Neural cell (in vitro differentiated cells): ENCODE measurements at regions not wholly inside any gene's neighbourhood (a gene's known extent, or its start where the extent isn't known, plus 50 kb on each side); places are given as distances from the start of the nearest gene placed in this dataset.

ENCODE experiments used
- H2AFZ ChIP-seq: fragments of 200-600, 300-800 bp; sonication (generic), shearing (Covaris generic); 2 replicates; pipeline ENCODE4 v1.6.0; 2014; ENCODE audit warnings: low read depth, mild to moderate bottlenecking, antibody characterized with exemption, low read length, moderate library complexity
- H3F3A ChIP-seq: fragments of 200-600 bp; shearing (Covaris generic); 2 replicates; pipeline ENCODE4 v1.6.1; 2016; ENCODE audit warnings: mild to moderate bottlenecking, moderate library complexity, mixed read lengths, antibody characterized with exemption, low read length; ENCODE audit not compliant: insufficient read depth, poor library complexity, severe bottlenecking
- H3K27ac ChIP-seq: fragments of 200-600, 300-800 bp; sonication (generic), shearing (Covaris generic); 2 replicates; pipeline ENCODE4 v1.5.1; 2014; ENCODE audit warnings: mild to moderate bottlenecking, low read length, moderate library complexity
- H3K27me3 ChIP-seq: fragments of 300-800, 200-600 bp; sonication (generic), shearing (Covaris generic); 2 replicates; pipeline ENCODE4 v1.6.0; 2014; ENCODE audit warnings: mild to moderate bottlenecking, low read depth, low read length, moderate library complexity; ENCODE audit not compliant: insufficient read depth
- H3K36me3 ChIP-seq: fragments of 300-800, 200-600 bp; sonication (generic), shearing (Covaris generic); 2 replicates; pipeline ENCODE4 v1.5.1; 2014; ENCODE audit warnings: mild to moderate bottlenecking, antibody characterized with exemption, low read length, moderate library complexity; ENCODE audit not compliant: insufficient read depth
- H3K4me2 ChIP-seq: fragments of 300-800, 200-600 bp; sonication (generic), shearing (Covaris generic); 2 replicates; pipeline ENCODE4 v1.6.0; 2014; ENCODE audit warnings: mild to moderate bottlenecking, low read length
- H3K4me3 ChIP-seq: fragments of 300-800, 200-600 bp; sonication (generic), shearing (Covaris generic); 2 replicates; pipeline ENCODE4 v1.5.1; 2014; ENCODE audit warnings: mild to moderate bottlenecking, low read length, moderate library complexity
- H3K79me2 ChIP-seq: fragments of 200-600 bp; shearing (Covaris generic); replicated peaks from 2 replicates; pipeline ENCODE4 v1.6.0; 2014; ENCODE audit warnings: mild to moderate bottlenecking, low read length, moderate library complexity; ENCODE audit not compliant: insufficient read depth
- H3K9ac ChIP-seq: fragments of 300-800, 200-600 bp; sonication (generic), shearing (Covaris generic); 2 replicates; pipeline ENCODE4 v1.6.1; 2016; ENCODE audit warnings: mild to moderate bottlenecking, low read length, mixed read lengths
- H3K9me2 ChIP-seq: fragments of 200-600 bp; shearing (Covaris generic); 2 replicates; pipeline ENCODE4 v1.6.1; 2016; ENCODE audit warnings: mild to moderate bottlenecking, low read length, mixed read lengths; ENCODE audit not compliant: insufficient read depth
- H3K9me3 ChIP-seq: fragments of 200-600, 300-800 bp; sonication (generic), shearing (Covaris generic); 2 replicates; pipeline ENCODE4 v1.6.1; 2016; ENCODE audit warnings: mild to moderate bottlenecking, mixed run types, low read length, moderate library complexity, mixed read lengths
- H4K20me1 ChIP-seq: fragments of 200-600 bp; shearing (Covaris generic); 2 replicates; pipeline ENCODE4 v1.6.1; 2016; ENCODE audit warnings: mild to moderate bottlenecking, mixed run types; ENCODE audit not compliant: insufficient read depth
- EP300 ChIP-seq: fragments of 450-650 bp; conservative IDR thresholded peaks from 2 replicates; pipeline ENCODE4 v1.6.1; 2014; ENCODE audit warnings: antibody characterized with exemption, mild to moderate bottlenecking, moderate library complexity; ENCODE audit not compliant: poor library complexity, severe bottlenecking
- EZH2 ChIP-seq: fragments of 200-600, 300-800 bp; shearing (Covaris generic), sonication (generic); IDR thresholded peaks from 2 replicates; pipeline ENCODE4 v1.6.1; 2014; ENCODE audit warnings: antibody characterized with exemption, low read length, borderline replicate concordance, mild to moderate bottlenecking; ENCODE audit not compliant: insufficient read depth, poor library complexity, severe bottlenecking
- MXI1 ChIP-seq: fragments of 450-650 bp; conservative IDR thresholded peaks from 2 replicates; pipeline ENCODE4 v1.6.1; 2014; ENCODE audit warnings: antibody characterized with exemption, mild to moderate bottlenecking; ENCODE audit not compliant: poor library complexity, severe bottlenecking
- POLR2AphosphoS5 ChIP-seq: IDR thresholded peaks from 2 replicates; pipeline ENCODE4 v1.6.1; 2012
- RAD21 ChIP-seq: fragments of 450-650 bp; conservative IDR thresholded peaks from 2 replicates; pipeline ENCODE4 v1.6.1; 2014; ENCODE audit warnings: antibody characterized with exemption, mild to moderate bottlenecking, moderate library complexity
- SMC3 ChIP-seq: fragments of 450-650 bp; conservative IDR thresholded peaks from 2 replicates; pipeline ENCODE4 v1.6.1; 2014; ENCODE audit warnings: antibody characterized with exemption, mild to moderate bottlenecking, moderate library complexity; ENCODE audit not compliant: poor library complexity
- TAF1 ChIP-seq: IDR thresholded peaks from 2 replicates; pipeline ENCODE4 v1.6.1; 2012; ENCODE audit warnings: low read depth
- TF ChIP-seq, protein P1 (sequence below): IDR thresholded peaks from 2 replicates; pipeline ENCODE4 v1.6.1; 2012; ENCODE audit warnings: borderline replicate concordance
- TF ChIP-seq, protein P2 (sequence below): fragments of 450-650 bp; IDR thresholded peaks from 2 replicates; pipeline ENCODE4 v1.5.1; 2014; ENCODE audit warnings: antibody characterized with exemption, mild to moderate bottlenecking, moderate library complexity; ENCODE audit not compliant: poor library complexity, severe bottlenecking

DNA sequence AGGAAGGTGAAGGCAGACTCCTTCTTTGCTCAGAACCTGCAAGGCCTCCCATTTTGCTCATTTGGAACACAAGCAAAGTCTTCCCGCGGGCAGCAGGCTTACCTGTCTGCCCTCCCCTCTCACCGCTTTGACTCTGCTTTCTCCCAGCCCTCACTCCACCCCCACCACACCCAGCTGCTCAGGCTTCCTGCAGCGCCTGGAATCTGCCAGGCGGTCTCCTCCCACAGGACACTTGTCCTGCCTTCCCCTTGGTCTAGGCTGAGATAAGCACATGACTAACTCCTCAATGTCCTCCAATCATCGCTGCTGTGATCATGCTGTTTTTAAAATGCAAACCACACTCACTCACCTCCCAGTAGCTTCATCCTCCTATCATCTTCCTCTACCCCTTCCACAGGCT, 430.0 kb downstream of the ZNF516 start:
- peaks cover under 1% of the 10 kb centered on the region for H3K9me3 ChIP-seq
- no peak overlapping the region for H3K4me3 ChIP-seq
- H3K27ac ChIP-seq, result no peak overlapping the region
- no peak overlapping the region for H3K4me2 ChIP-seq
- no peaks in the 10 kb centered on the region for H3K27me3 ChIP-seq
- no peaks in the 10 kb centered on the region for H3K9me2 ChIP-seq
- H4K20me1 ChIP-seq, result no peaks in the 10 kb centered on the region
- no peaks in the 10 kb centered on the region for H3F3A ChIP-seq
- no peaks in the 10 kb centered on the region for H3K36me3 ChIP-seq
- TF ChIP-seq RAD21 (no peak), POLR2AphosphoS5 (no peak), MXI1 (no peak), EZH2 (no peak), EP300 (no peak), SMC3 (no peak), TAF1 (no peak)
- TF ChIP-seq, protein P1, sequence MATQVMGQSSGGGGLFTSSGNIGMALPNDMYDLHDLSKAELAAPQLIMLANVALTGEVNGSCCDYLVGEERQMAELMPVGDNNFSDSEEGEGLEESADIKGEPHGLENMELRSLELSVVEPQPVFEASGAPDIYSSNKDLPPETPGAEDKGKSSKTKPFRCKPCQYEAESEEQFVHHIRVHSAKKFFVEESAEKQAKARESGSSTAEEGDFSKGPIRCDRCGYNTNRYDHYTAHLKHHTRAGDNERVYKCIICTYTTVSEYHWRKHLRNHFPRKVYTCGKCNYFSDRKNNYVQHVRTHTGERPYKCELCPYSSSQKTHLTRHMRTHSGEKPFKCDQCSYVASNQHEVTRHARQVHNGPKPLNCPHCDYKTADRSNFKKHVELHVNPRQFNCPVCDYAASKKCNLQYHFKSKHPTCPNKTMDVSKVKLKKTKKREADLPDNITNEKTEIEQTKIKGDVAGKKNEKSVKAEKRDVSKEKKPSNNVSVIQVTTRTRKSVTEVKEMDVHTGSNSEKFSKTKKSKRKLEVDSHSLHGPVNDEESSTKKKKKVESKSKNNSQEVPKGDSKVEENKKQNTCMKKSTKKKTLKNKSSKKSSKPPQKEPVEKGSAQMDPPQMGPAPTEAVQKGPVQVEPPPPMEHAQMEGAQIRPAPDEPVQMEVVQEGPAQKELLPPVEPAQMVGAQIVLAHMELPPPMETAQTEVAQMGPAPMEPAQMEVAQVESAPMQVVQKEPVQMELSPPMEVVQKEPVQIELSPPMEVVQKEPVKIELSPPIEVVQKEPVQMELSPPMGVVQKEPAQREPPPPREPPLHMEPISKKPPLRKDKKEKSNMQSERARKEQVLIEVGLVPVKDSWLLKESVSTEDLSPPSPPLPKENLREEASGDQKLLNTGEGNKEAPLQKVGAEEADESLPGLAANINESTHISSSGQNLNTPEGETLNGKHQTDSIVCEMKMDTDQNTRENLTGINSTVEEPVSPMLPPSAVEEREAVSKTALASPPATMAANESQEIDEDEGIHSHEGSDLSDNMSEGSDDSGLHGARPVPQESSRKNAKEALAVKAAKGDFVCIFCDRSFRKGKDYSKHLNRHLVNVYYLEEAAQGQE, result no peak
- TF ChIP-seq, protein P2, sequence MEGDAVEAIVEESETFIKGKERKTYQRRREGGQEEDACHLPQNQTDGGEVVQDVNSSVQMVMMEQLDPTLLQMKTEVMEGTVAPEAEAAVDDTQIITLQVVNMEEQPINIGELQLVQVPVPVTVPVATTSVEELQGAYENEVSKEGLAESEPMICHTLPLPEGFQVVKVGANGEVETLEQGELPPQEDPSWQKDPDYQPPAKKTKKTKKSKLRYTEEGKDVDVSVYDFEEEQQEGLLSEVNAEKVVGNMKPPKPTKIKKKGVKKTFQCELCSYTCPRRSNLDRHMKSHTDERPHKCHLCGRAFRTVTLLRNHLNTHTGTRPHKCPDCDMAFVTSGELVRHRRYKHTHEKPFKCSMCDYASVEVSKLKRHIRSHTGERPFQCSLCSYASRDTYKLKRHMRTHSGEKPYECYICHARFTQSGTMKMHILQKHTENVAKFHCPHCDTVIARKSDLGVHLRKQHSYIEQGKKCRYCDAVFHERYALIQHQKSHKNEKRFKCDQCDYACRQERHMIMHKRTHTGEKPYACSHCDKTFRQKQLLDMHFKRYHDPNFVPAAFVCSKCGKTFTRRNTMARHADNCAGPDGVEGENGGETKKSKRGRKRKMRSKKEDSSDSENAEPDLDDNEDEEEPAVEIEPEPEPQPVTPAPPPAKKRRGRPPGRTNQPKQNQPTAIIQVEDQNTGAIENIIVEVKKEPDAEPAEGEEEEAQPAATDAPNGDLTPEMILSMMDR, result no peak
- H3K79me2 ChIP-seq, result no peaks in the 10 kb centered on the region
- H3K9ac ChIP-seq, result no peak overlapping the region
- H2AFZ ChIP-seq, result no peak overlapping the region

DNA sequence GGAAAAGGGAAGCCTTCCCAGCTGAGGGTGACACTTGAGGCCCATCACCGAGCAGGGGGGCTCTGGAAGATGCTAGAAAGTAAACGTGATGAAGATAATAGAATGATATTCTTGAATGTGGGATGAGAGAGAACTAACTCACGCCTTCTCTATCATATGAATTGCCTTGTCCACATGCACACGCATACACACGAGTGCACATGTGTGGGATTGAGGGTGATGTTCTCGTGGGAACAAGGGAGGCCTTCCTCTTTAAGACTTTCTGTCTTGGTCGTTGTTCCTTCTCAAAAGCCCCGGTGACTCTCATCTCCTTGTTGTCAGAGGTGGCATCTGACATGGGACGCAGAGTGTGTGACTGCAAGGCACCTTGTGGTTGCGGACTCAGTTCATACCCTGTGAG, 436.9 kb downstream of the ZNF516 start:
- H2AFZ ChIP-seq, result no peak overlapping the region
- no peak for TF ChIP-seq EZH2
- TF ChIP-seq TAF1, result no peak
- TF ChIP-seq, protein P1, result no peak
- no peak for TF ChIP-seq EP300
- TF ChIP-seq MXI1, result no peak
- no peak for TF ChIP-seq RAD21
- TF ChIP-seq, protein P2, result no peak
- TF ChIP-seq POLR2AphosphoS5, result no peak
- no peak for TF ChIP-seq SMC3
- H3K9ac ChIP-seq, result no peak overlapping the region
- H3K79me2 ChIP-seq, result no peaks in the 10 kb centered on the region
- no peaks in the 10 kb centered on the region for H3F3A ChIP-seq
- no peaks in the 10 kb centered on the region for H3K36me3 ChIP-seq
- no peaks in the 10 kb centered on the region for H3K9me2 ChIP-seq
- no peaks in the 10 kb centered on the region for H3K9me3 ChIP-seq
- no peaks in the 10 kb centered on the region for H3K27me3 ChIP-seq
- no peak overlapping the region for H3K4me3 ChIP-seq
- no peak overlapping the region for H3K4me2 ChIP-seq
- no peaks in the 10 kb centered on the region for H4K20me1 ChIP-seq
- H3K27ac ChIP-seq, result no peak overlapping the region
